GM10266 (cell line): ENCODE measurements at regions not wholly inside any gene's neighbourhood (a gene's known extent, or its start where the extent isn't known, plus 50 kb on each side); places are given as distances from the start of the nearest gene placed in this dataset.
A peak's percentile ranks its signal among the peaks of the same experiment; 100 is the strongest.

ENCODE experiments used
- DNase-seq: peaks from one replicate; pipeline ENCODE4 v3.0.0; 2012; ENCODE audit errors: extremely low spot score
- TF ChIP-seq, protein P1 (sequence below): IDR thresholded peaks from 2 replicates; pipeline ENCODE4 v1.5.1; 2012; ENCODE audit warnings: mild to moderate bottlenecking, low read depth; ENCODE audit not compliant: control insufficient read depth, insufficient read depth; ENCODE audit errors: missing control alignments

DNA sequence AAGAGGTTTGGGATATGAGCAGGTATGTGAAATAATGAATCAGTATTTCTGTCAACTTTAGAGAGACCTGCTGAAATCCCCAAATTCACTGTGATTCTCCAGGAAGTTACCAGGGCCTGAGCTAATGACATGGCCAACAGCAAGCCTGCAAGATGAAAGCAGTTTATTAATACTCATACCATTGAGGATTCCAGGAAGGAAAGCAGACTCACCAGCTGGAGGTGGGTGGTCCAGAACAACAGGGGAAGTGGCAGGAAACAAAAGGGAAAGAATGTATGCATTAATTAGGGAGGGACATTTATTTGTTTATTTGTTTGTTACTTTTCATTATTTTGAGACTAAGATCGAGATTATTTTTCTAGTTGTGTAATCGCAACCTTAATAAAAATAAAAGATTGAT lies 196.6 kb upstream of the AGA start:
- no peak for DNase-seq
- TF ChIP-seq, protein P1, sequence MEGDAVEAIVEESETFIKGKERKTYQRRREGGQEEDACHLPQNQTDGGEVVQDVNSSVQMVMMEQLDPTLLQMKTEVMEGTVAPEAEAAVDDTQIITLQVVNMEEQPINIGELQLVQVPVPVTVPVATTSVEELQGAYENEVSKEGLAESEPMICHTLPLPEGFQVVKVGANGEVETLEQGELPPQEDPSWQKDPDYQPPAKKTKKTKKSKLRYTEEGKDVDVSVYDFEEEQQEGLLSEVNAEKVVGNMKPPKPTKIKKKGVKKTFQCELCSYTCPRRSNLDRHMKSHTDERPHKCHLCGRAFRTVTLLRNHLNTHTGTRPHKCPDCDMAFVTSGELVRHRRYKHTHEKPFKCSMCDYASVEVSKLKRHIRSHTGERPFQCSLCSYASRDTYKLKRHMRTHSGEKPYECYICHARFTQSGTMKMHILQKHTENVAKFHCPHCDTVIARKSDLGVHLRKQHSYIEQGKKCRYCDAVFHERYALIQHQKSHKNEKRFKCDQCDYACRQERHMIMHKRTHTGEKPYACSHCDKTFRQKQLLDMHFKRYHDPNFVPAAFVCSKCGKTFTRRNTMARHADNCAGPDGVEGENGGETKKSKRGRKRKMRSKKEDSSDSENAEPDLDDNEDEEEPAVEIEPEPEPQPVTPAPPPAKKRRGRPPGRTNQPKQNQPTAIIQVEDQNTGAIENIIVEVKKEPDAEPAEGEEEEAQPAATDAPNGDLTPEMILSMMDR = no peak

DNA sequence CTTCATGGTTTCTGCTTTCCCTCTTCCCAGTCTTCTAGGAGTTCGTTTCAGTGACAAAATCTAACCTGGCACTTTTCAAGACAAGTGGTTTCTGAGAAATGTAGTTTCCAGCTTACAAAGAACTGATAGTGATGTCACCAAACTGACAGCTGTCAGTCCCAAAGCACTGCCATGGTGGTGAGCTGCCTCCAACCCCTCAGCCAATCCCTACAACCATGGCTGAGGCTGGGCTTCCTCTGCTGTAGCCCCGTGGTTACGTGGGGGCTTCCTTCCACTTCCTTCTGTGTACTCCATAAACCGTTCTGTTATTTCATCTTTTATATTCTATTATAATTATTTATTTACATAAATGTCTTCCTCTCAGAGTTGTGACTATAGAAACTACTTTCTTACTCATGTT lies 198.6 kb upstream of the AGA start:
- TF ChIP-seq, protein P1 = no peak
- DNase-seq = no peak

DNA sequence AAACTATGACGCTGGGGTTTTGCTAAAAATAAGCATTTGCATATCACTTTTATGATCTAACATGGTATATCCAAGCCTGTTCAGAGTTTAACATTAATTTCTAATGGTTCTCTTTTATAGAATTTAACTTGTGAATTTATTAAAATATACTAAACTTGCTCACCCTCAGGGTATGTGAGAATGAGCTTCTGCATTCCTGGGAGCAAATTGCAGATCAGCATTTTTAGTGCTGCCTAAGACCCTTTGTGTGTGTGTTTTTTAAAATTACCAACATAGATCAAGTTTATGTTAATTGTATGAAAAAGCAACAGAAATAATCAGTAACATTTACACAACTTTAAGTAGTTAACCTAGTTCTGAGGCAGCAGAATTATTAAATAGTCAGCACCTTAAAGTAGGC lies 218.0 kb upstream of the AGA start:
- TF ChIP-seq, protein P1 = no peak
- DNase-seq = no peak

DNA sequence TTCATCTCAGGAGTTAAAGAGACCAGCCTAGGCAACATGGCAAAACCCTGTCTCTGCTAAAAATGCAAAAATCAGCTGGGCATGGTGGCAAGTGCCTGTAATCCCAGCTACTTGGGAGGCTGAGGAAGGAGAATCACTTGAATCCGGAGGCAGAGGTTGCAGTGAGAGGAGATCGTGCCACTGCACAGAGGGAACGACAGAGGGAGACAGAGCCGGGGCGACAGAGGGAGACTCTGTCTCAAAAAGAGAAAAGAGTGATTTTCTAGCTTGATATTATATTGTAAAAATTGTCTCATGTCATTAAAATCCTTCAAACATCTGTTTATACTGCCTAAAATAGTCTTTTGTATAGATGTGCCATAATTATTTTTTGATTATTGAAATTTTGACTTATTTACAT lies 225.4 kb upstream of the AGA start:
- TF ChIP-seq, protein P1 = peak; percentile 36
- DNase-seq = no peak

DNA sequence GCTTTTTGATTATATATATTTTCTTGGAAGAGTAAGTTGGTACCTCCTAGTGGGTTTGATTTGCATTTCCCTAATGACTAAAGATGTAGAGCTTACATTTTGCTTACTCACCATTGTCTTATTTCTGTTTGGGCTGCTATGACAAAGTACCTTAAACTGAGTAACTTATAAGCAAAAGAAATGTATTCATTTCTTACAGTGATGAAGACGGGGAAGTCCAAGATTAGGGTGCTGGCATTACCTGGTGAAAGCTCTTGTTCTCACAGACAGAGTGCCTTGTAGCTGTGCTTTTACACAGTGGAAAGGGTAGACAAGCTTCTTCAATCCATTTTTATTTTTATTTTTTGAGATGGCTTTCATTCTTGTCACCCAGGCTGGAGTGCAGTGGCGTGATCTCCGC lies 229.2 kb upstream of the AGA start:
- TF ChIP-seq, protein P1 = no peak

DNA sequence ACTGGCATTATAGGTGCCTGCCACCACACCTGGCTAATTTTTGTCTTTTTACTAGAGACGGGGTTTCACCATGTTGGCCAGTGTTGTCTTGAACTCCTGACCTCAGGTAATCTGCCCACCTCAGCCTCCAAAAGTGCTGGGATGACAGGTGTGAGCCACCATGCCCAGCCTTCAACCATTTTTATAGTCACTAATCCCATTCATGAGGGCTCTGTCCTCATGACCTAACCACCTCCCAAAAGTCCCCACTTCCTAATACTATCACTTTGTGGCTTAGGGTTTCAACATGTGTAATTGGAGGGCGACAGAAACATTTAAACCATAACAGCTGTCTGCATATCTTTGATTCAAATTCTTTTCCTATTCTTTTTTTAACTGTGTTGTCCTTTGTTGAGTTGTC lies 229.6 kb upstream of the AGA start:
- no peak for DNase-seq
- TF ChIP-seq, protein P1 = no peak

More for the DNA sequence above, 229.2 kb upstream of the AGA start:
- no peak for DNase-seq

DNA sequence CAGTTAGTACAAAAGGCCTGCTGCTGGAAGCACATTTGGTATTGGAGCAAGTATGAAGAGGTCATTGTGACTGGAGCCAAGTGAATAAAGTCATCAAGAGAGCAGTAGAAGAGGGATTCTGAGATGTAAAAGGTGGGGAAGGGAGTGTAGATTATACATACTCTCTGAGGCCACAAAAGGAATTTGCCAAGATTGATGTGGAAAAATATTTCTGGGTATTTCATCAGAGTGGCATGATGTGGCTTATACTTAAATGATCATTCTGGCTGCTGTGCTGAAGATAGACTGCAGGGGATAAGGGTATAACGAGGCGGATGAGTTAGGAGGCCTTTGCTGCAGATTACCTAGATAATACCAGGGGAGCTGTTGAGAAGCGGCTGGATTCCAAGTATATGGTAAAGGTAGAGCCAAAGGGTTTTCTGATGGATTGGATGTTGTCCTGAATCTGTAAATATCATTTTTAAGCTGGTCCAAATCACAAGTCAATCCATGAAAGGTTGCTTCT lies 231.8 kb upstream of the AGA start:
- TF ChIP-seq, protein P1 = no peak
- no peak for DNase-seq

DNA sequence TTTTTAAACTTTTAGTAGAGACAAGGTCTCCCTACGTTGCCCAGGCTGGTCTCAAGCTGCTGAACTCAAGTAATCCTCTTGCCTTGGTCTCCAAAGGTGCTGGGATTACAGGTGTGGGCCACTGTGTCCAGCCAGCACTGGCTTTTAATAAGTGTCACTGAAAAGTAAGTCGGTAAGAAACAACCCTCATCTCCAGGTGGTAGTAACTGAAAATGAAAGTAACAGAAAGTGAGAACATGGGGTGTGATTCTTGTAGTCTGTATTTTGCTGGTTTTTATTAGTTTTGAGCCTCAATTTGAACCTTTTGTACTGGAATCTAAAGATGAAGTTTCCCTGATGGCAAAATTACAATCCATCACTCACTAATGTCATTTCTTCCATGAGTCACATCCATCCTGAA lies 238.1 kb upstream of the AGA start:
- TF ChIP-seq, protein P1 = no peak
- DNase-seq = no peak
